Activated CD4-positive, alpha-beta T cell treated with anti-CD3 and anti-CD28 coated beads for 36 hours (primary cell): ENCODE measurements at regions not wholly inside any gene's neighbourhood (a gene's known extent, or its start where the extent isn't known, plus 50 kb on each side); places are given as distances from the start of the nearest gene placed in this dataset.
A peak's percentile ranks its signal among the peaks of the same experiment; 100 is the strongest.
"Not testable (repeated sequence)": the region's sequence is repeated elsewhere in the genome, so short reads cannot be mapped to it uniquely, and the experiment has no call there.

Experiments
- ATAC-seq: fragments of 200-7000 bp; cut with Tn5 transposase; one replicate; pipeline ENCODE4 v1.10.0; 2021; ENCODE audit warnings: mild to moderate bottlenecking, moderate library complexity
- CTCF ChIA-PET: fragments of 350-600 bp; sonication (Branson Sonifier 250); formaldehyde crosslinking; loops from one replicate; lab custom pipeline; 2021; ENCODE audit warnings: antibody characterized with exemption; lab: Charles Lee
- POLR2A ChIA-PET: fragments of 350-600 bp; sonication (Branson Sonifier 250); formaldehyde crosslinking; loops from one replicate; lab custom pipeline; 2021; ENCODE audit warnings: antibody characterized with exemption, inconsistent platforms; lab: Charles Lee
- DNase-seq: peaks from one replicate; pipeline ENCODE4 v3.0.0-alpha.2; 2020
- H3K27ac Mint-ChIP-seq: one replicate; pipeline ENCODE4 v1.8.0; 2021; ENCODE audit warnings: mixed read lengths
- H3K27me3 Mint-ChIP-seq: one replicate; pipeline ENCODE4 v1.8.0; 2021; ENCODE audit warnings: mixed read lengths
- H3K36me3 Mint-ChIP-seq: one replicate; pipeline ENCODE4 v1.8.0; 2021; ENCODE audit warnings: low read depth, mixed read lengths
- H3K4me1 Mint-ChIP-seq: one replicate; pipeline ENCODE4 v1.8.0; 2021; ENCODE audit warnings: mixed read lengths
- H3K4me3 Mint-ChIP-seq: one replicate; pipeline ENCODE4 v1.8.0; 2021; ENCODE audit warnings: mild to moderate bottlenecking, moderate library complexity, mixed read lengths
- H3K9me3 Mint-ChIP-seq: one replicate; pipeline ENCODE4 v1.8.0; 2021; ENCODE audit warnings: low read depth, mixed read lengths
- intact Hi-C, 2 experiments: fragments of 100-400 bp; cut with DNase I in 1 of 2; cut with micrococcal nuclease in 1 of 2; formaldehyde crosslinking; loops; one replicate each; pipeline versions ENCODE4 v1.14.2 to v1.15.1; 2022 to 2024; cut with DNase I, micrococcal nuclease

GRCh38 chr1:67551375-67551774, 121.2 kb upstream of the SERBP1 start:
- no peaks in the 10 kb centered on the region for H3K36me3 Mint-ChIP-seq
- H3K4me3 Mint-ChIP-seq, result no peak overlapping the region
- CTCF ChIA-PET, result interaction anchor here (2.2 to 2.6 kb wide), 2 partner anchors 10 to 209 kb away, joined by 9 to 10 read pairs; no protein-coding TSS in a partner anchor
- no peaks in the 10 kb centered on the region for H3K4me1 Mint-ChIP-seq
- no peaks in the 10 kb centered on the region for H3K9me3 Mint-ChIP-seq
- intact Hi-C loops, result no loop called here
- peaks cover 10% of the 10 kb centered on the region for H3K27me3 Mint-ChIP-seq
- POLR2A ChIA-PET, result no interaction called here
- ATAC-seq (no peak), DNase-seq (no peak)
- H3K27ac Mint-ChIP-seq, result no peak overlapping the region

GRCh38 chr1:67552336-67552759, 122.1 kb upstream of the SERBP1 start:
- no peaks in the 10 kb centered on the region for H3K9me3 Mint-ChIP-seq
- DNase-seq (no peak), ATAC-seq (no peak)
- intact Hi-C loops, result no loop called here
- ChIA-PET POLR2A (no interaction called here), CTCF (interaction anchor here (0.7 to 2.6 kb wide), 5 partner anchors 9 to 929 kb away, joined by 3 to 10 read pairs (median 3); no protein-coding TSS in a partner anchor)
- no peaks in the 10 kb centered on the region for H3K4me1 Mint-ChIP-seq
- H3K36me3 Mint-ChIP-seq, result no peaks in the 10 kb centered on the region
- no peak overlapping the region for H3K4me3 Mint-ChIP-seq
- peaks cover 12% of the 10 kb centered on the region for H3K27me3 Mint-ChIP-seq
- no peak overlapping the region for H3K27ac Mint-ChIP-seq

GRCh38 chr1:67554204-67554603, 124.0 kb upstream of the SERBP1 start:
- H3K36me3 Mint-ChIP-seq, ATAC-seq, intact Hi-C loops, H3K27ac Mint-ChIP-seq, CTCF ChIA-PET, H3K4me1 Mint-ChIP-seq, H3K9me3 Mint-ChIP-seq, H3K4me3 Mint-ChIP-seq, POLR2A ChIA-PET, DNase-seq: not testable (repeated sequence)
- H3K27me3 Mint-ChIP-seq, result peaks cover 14% of the 10 kb centered on the region

- Mint-ChIP-seq H3K4me3 (no peak overlapping the region), H3K36me3 (no peaks in the 10 kb centered on the region), H3K27me3 (peaks cover 16% of the 10 kb centered on the region), H3K27ac (no peak overlapping the region), H3K9me3 (no peaks in the 10 kb centered on the region), H3K4me1 (no peaks in the 10 kb centered on the region)
- no peak for DNase-seq
- CTCF ChIA-PET, result interaction anchor here (1.4 to 8.6 kb wide), 2 partner anchors 28 to 204 kb away, joined by 4 to 161 read pairs; no protein-coding TSS in a partner anchor
- intact Hi-C loops, result no loop called here
- POLR2A ChIA-PET, result no interaction called here
- no peak for ATAC-seq
Observed at GRCh38 chr1:67555461-67556296, 125.5 kb upstream of the SERBP1 start.

- Mint-ChIP-seq H3K4me3 (no peak overlapping the region), H3K36me3 (no peaks in the 10 kb centered on the region), H3K27ac (no peak overlapping the region), H3K4me1 (no peaks in the 10 kb centered on the region), H3K27me3 (peaks cover 15% of the 10 kb centered on the region), H3K9me3 (no peaks in the 10 kb centered on the region)
- POLR2A ChIA-PET, result no interaction called here
- CTCF ChIA-PET, result interaction anchor here (1.4 to 8.6 kb wide), 4 partner anchors 11 to 210 kb away, joined by 4 to 161 read pairs (median 4); no protein-coding TSS in a partner anchor
- DNase-seq (no peak), ATAC-seq (no peak)
- intact Hi-C loops, result no loop called here
Observed at GRCh38 chr1:67556297-67556900, 126.2 kb upstream of the SERBP1 start.

- intact Hi-C loops, result no loop called here
- POLR2A ChIA-PET, result no interaction called here
- no peak overlapping the region for H3K27ac Mint-ChIP-seq
Observed at GRCh38 chr1:67557696-67558448, 127.1 kb upstream of the GADD45A start.

GRCh38 chr1:67558449-67559193, 126.4 kb upstream of the GADD45A start:
- no peak for DNase-seq
- no peaks in the 10 kb centered on the region for H3K36me3 Mint-ChIP-seq
- H3K9me3 Mint-ChIP-seq, result no peaks in the 10 kb centered on the region
- POLR2A ChIA-PET, result no interaction called here
- peaks cover 8% of the 10 kb centered on the region for H3K27me3 Mint-ChIP-seq
- H3K27ac Mint-ChIP-seq, result no peak overlapping the region
- no peak for ATAC-seq
- H3K4me3 Mint-ChIP-seq, result no peak overlapping the region
- intact Hi-C loops, result no loop called here
- CTCF ChIA-PET, result interaction anchor here (0.7 to 8.6 kb wide), 5 partner anchors 8 to 201 kb away, joined by 3 to 161 read pairs (median 3); no protein-coding TSS in a partner anchor
- no peaks in the 10 kb centered on the region for H3K4me1 Mint-ChIP-seq

More at GRCh38 chr1:67557696-67558448, 127.1 kb upstream of the GADD45A start:
- CTCF ChIA-PET, result interaction anchor here (0.8 to 8.6 kb wide), 8 partner anchors 9 to 210 kb away, joined by 3 to 161 read pairs (median 4); no protein-coding TSS in a partner anchor
- DNase-seq (no peak), ATAC-seq (no peak)
- Mint-ChIP-seq H3K4me1 (no peaks in the 10 kb centered on the region), H3K36me3 (no peaks in the 10 kb centered on the region), H3K9me3 (no peaks in the 10 kb centered on the region), H3K27me3 (peaks cover 8% of the 10 kb centered on the region), H3K4me3 (no peak overlapping the region)

- ChIA-PET CTCF (interaction anchor here (0.9 to 8.6 kb wide), 3 partner anchors 12 to 208 kb away, joined by 6 to 161 read pairs (median 44); no protein-coding TSS in a partner anchor), POLR2A (no interaction called here)
- intact Hi-C loops, result no loop called here
- H3K4me3 Mint-ChIP-seq, result no peak overlapping the region
- H3K27ac Mint-ChIP-seq, result no peak overlapping the region
- peaks cover 4% of the 10 kb centered on the region for H3K4me1 Mint-ChIP-seq
- DNase-seq (no peak), ATAC-seq (no peak)
- no peaks in the 10 kb centered on the region for H3K9me3 Mint-ChIP-seq
- peaks cover 8% of the 10 kb centered on the region for H3K27me3 Mint-ChIP-seq
- H3K36me3 Mint-ChIP-seq, result no peaks in the 10 kb centered on the region
Observed at GRCh38 chr1:67559222-67559700, 125.7 kb upstream of the GADD45A start.

GRCh38 chr1:67560580-67561255, 124.3 kb upstream of the GADD45A start:
- Mint-ChIP-seq H3K9me3 (no peaks in the 10 kb centered on the region), H3K4me3 (no peak overlapping the region), H3K27me3 (peaks cover 8% of the 10 kb centered on the region), H3K4me1 (peaks cover 5% of the 10 kb centered on the region), H3K27ac (no peak overlapping the region), H3K36me3 (no peaks in the 10 kb centered on the region)
- ChIA-PET CTCF (interaction anchor here (0.6 to 8.6 kb wide), 32 partner anchors 8 to 561 kb away, joined by 3 to 161 read pairs (median 4); partner anchors contain the start of gene GADD45A), POLR2A (interaction anchor here (0.6 kb wide), 1 partner anchor 197 kb away, joined by 3 read pairs; no protein-coding TSS in a partner anchor)
- DNase-seq (no peak), ATAC-seq (no peak)
- intact Hi-C loops, result loop anchor here (1.0 to 5.0 kb wide), 3 partner anchors 124 to 200 kb away; partner anchors contain the start of gene GADD45A (in 2 of the 2)

GRCh38 chr1:67561704-67562113, 123.3 kb upstream of the GADD45A start:
- ChIA-PET CTCF (interaction anchor here (0.7 to 8.6 kb wide), 40 partner anchors 9 to 999 kb away, joined by 3 to 161 read pairs (median 4); partner anchors contain the start of gene GADD45A), POLR2A (interaction anchor here (1.0 kb wide), 1 partner anchor 198 kb away, joined by 3 read pairs; no protein-coding TSS in a partner anchor)
- no peak overlapping the region for H3K4me3 Mint-ChIP-seq
- intact Hi-C loops, result loop anchor here (1.0 to 5.0 kb wide), 3 partner anchors 123 to 199 kb away; partner anchors contain the start of gene GADD45A (in 2 of the 2)
- ATAC-seq (peak; percentile 91), DNase-seq (peak; percentile 95)
- H3K9me3 Mint-ChIP-seq, result no peaks in the 10 kb centered on the region
- no peaks in the 10 kb centered on the region for H3K36me3 Mint-ChIP-seq
- H3K4me1 Mint-ChIP-seq, result peaks cover 5% of the 10 kb centered on the region
- H3K27ac Mint-ChIP-seq, result no peak overlapping the region
- peaks cover 4% of the 10 kb centered on the region for H3K27me3 Mint-ChIP-seq
